Ammon's horn (tissue), 1 donor: ENCODE measurements at regions not wholly inside any gene's neighbourhood (a gene's known extent, or its start where the extent isn't known, plus 50 kb on each side); places are given as distances from the start of the nearest gene placed in this dataset.
"Not testable (repeated sequence)": the region's sequence is repeated elsewhere in the genome, so short reads cannot be mapped to it uniquely, and the experiment has no call there.

Experiments
- DNase-seq: peaks from one replicate; pipeline ENCODE4 v3.0.0-alpha.2; 2016; ENCODE audit warnings: low spot score

DNA sequence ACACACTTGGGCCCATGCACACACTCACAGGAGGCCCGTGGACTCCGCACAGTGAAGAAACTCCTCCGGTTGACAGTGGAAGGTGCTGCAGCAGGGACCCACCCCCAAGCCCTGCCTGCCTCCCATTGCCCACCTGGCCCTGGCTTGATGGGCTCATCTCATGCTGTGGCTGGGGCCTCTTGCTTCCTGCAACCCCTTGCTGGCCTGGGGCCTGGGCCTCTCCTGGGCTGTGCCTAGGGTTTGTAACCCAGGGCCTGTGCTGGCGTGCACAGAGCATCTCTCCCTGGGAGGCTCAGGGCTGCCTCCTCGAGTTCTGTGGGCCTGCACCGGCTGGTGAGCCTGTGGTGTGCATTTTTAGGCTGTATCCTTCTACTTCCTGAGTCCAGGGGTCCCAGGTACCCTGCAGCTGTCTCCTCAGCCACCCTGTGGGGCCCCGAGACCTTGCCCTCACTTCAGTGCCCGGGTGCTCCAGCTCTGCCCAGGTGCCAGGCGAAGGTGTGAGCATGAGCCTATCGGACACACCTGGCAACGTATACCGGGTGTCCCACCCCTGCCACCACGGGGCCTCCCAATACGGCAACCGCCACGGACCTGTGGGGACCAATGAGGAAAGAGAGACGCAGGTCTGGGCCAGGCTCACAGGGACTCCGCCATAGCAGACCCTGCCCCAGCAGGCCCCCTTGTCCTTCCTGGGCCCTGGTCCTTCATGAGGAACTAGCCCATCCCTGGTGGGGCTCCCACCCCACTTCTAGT is 158.3 kb upstream of the POTEB2 start:
- DNase-seq: not testable (repeated sequence)

GRCh38 chr15:21018176-21018575 is 152.1 kb upstream of the POTEB2 start:
- DNase-seq: not testable (repeated sequence)

DNA sequence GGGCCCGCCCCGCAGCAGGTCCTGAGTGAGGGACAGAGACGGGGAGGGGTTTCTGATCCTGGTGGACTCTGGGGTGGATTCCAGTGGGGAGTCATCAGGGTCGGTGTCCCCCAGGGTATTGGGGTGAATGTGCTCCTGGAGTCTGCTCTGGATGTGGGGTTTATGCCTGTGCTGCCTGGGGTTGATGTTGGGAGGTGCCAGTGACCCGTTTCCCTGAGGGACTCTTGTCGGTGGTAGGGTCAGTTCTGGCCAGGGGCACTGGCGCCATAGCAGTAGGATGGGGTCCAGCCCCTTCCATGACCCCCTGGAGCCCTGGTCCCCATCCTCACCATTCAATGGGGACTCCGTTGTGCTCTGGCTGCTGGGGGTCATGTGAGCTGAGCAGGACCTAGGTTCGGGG is 151.2 kb upstream of the POTEB2 start:
- DNase-seq: not testable (repeated sequence)

DNA sequence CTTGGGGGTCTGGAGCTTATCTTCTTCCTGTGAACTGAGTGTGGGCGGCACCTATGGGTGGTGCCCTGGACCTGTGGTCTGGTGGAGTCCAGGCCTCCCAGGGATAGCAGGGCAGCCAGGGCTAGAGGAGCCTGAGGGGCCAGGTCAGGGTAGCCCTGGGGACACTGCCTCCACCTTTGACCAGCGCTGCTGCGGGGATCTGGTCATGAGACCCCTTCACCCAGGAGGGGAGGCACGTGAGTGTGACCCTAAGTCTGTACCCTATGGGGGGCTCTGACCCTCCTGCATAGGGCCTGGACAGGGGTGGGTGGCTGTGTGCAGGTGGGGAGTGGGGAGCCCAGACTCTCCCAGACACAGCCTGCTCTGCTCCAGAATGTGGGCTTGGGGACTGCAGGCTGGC is 150.5 kb upstream of the POTEB2 start:
- not testable (repeated sequence) for DNase-seq

- DNase-seq: not testable (repeated sequence)
Observed at GRCh38 chr15:21015171-21015570, 149.1 kb upstream of the POTEB2 start.

DNA sequence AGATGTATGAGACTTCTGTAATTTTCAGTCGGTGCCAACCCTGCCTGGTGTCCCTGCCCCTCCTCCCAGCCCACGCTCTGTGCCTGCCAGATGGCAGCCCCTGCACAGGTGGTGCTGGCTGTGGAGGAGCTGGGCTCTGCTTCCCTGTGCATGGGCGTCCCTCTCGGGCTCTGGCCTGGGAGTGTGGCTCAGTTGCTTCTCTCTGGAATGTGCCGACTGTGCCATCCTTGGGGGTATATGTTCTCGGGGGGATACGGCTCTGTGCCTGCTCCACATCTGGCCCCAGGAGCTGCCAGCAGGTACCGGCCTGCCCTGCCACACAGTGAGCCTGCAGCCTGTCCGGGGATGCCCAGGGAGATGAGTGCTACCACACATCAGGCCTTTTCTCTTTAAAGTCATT is 147.2 kb upstream of the POTEB2 start:
- not testable (repeated sequence) for DNase-seq

DNA sequence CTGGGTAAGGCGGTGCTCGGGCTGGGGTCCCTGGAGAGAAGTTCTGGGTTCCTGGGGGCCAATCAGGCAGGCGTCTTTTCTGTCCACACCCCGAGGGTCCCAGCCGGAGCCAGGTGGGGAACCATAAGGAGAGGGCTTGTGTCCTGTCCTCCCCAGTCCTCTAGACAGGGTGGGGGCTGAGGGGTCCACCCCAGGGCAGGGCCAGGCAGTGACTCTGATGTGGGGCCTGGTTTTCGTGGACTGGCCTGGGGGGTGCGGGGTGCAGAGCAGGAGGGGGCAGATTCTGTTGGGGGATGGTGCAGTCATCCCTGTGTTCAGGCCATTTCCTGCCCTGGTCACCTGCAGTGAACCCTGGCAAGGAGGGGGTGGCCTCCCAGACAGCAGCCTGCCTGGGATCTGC is 143.5 kb upstream of the POTEB2 start:
- DNase-seq: not testable (repeated sequence)

DNA sequence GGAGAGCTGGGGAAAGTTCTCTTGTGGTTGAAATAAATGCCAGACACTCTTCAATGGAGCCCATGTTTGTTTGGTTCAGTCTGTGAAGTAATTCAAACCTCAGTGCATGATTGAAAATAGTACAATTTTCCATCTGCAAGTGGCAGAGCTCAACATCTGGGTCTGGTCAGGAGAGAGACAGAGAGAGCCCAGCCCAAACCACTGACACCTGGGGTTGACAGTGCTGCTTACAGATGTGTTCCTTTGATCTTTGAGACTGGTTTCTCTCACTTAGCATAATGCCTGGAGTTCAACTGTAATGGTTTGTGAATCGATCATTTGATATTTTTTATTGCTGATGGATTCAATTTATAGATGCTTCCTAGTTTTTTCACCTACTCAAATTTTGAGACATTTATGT is 137.3 kb upstream of the POTEB2 start:
- DNase-seq: not testable (repeated sequence)

- not testable (repeated sequence) for DNase-seq
Observed at GRCh38 chr15:21001950-21002349, 135.8 kb upstream of the POTEB2 start.

- DNase-seq: not testable (repeated sequence)
Observed at GRCh38 chr15:20991691-20992090, 125.6 kb upstream of the POTEB2 start.

DNA sequence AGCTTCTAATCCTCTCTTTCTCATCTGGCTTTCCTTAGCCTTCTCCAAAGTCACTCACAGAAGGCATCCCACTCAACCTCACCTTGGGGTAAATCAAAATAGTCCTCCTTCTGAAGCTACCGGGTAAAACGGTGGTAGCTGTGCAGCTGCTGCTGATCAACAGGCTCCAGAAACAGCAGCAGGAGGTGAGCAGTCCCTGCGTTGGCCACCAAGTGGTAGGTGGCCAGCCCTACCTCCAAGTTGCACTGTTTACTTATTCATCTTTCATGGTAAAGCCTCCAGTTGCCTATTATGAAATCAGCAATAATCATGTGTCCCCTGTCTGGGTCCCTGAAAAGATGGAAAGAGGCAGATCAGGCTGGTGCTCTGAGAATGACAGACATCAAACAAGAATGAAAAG is 125.1 kb upstream of the POTEB2 start:
- not testable (repeated sequence) for DNase-seq

GRCh38 chr15:20986775-20987174 is 120.7 kb upstream of the POTEB2 start:
- DNase-seq: not testable (repeated sequence)

GRCh38 chr15:20978057-20978456 is 111.9 kb upstream of the POTEB2 start:
- DNase-seq: not testable (repeated sequence)

GRCh38 chr15:20972762-20973161 is 106.6 kb upstream of the POTEB2 start:
- DNase-seq: not testable (repeated sequence)

- not testable (repeated sequence) for DNase-seq
Observed at GRCh38 chr15:20959299-20959698, 93.2 kb upstream of the POTEB2 start.

- DNase-seq: not testable (repeated sequence)
Observed at GRCh38 chr15:20929322-20929721, 63.2 kb upstream of the POTEB2 start.
